GM12873 (cell line): ENCODE measurements at regions not wholly inside any gene's neighbourhood (a gene's known extent, or its start where the extent isn't known, plus 50 kb on each side); places are given as distances from the start of the nearest gene placed in this dataset.

Experiments used
- CTCF ChIP-seq: IDR thresholded peaks from 2 replicates; pipeline ENCODE4 v1.5.1; 2012; ENCODE audit warnings: low read depth, mild to moderate bottlenecking, moderate library complexity, low read length, control low read depth; ENCODE audit not compliant: insufficient read depth; ENCODE audit errors: missing control alignments

DNA sequence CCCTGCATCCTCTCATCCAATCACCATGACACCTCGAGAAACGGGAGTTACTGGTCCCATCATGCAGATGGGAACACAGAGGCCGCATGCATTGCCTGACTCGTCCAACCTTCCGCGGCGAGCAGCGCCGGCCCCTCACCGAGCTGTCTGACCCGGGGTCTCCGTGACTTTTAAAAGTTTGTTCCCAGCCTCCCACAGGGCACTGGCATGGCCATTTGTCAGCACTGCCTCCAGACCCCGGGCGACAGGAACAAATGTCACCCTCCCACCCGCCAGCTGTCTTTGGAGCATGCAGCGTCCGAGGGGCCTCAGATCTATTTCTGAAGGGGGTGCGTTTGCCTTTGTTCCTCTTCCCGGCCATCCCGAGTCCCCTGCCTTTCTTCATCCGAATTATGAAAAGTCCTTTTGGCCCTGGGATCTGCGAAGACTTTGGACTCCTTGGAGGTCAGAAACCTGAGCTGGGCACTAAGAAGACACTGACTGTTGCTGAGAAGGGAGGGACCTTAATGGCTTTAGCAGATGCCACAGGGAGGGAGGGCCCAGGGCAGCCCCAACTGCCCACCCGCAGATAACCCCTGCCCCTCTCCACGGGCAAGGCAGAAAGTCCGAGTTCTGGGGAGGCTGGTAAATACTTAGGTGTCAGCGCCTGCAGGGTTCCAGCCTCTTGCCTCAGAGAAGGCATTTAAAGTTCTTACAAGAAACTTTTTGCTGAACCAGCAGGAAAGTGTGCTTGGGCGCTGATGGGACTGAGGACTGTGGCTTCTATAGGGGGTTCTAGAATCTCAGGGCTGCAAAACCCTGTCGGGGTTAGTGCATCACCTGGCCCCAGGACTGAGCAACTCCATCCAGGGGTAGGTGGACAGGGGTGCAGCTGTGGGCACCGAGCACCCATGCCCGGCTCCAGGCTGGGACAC, 348.1 kb downstream of the FOXL1 start:
- no peak for TF ChIP-seq CTCF

DNA sequence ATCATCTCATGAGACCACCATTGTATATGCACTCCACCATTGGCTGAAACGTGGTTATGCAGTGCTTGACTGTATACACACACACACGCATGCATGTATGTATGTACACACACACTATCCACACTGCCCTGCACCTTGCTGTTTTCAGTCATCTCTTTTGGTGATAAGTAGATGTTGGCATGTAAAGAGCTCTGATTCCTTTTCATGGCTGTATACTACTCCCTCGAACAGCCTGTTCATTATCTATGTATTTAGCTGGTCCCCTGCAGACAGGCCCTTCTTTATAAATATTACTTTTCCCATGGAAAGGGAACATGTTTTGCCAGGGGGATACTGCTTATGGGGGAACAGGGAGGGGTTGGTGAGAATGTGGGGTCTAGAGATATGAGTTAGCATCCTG, 349.4 kb downstream of the FOXL1 start:
- no peak for TF ChIP-seq CTCF

GRCh38 chr16:86928523-86929011, 350.2 kb downstream of the FOXL1 start:
- no peak for TF ChIP-seq CTCF

- no peak for TF ChIP-seq CTCF
These were observed 350.9 kb downstream of the FOXL1 start for GRCh38 chr16:86929057-86929871.

DNA sequence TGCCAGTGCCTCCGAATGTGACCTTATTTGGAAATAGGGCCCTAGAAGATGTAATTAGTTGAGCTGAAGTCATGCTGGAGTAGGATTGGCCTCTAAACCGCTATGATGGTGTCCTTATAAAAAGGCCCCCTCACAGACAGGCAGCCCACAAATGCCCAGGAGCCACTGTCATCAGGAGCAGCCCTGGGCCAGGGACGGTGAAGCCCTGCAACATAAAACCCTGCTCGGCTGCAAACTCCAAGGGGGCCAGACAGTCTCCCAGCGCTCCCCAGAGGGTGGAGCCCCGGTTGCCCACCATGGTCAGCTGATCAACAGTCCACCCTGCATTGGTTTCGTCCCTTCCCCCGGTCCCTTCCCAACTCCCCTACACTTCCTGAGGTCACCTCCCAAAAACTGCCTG, 351.7 kb downstream of the FOXL1 start:
- no peak for TF ChIP-seq CTCF

DNA sequence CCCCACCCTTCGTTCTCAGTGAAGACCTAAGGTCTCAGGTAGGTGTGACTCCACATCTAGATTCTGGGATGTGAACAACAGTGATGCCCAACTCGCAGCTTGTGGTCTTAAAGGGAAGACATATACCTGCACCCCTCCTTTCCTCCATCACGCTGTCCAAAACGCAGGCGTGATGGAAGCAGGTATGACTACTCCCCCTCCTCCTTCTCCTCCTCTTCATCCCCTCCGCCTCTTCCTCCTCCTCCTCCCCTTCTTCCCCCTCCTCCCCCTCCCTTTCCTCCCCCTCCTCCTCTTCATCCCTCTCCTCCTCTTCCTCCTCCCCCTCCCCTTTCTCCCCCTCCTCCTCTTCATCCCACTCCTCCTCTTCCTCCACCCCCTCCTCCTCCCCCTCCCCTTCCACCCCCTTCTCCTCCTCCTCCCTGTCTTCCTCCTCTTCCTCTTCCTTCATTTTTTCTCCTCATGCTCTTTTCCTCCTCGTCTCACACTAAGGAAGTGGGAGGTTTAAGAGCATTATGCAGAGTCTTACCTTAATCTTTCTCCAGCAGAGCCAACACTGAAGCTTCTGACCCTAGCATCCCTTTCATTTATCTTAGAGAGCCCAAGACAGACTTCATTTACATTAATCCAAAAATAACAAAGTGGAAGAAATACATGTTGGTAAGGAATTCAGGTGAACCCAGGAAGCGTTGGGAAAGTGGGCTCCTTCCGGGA, 352.5 kb downstream of the FOXL1 start:
- no peak for TF ChIP-seq CTCF
